ENCODE measurements at regions not wholly inside any gene's neighbourhood (a gene's known extent, or its start where the extent isn't known, plus 50 kb on each side); places are given as distances from the start of the nearest gene placed in this dataset.

GRCh38 chr20:2244993-2245392 is 50.8 kb upstream of the TGM3 start:
- in situ Hi-C loops (cut with MboI; ENCODE audit: low sequenced_read_pairs) = no loop called here
- no peaks in the 10 kb centered on the region for H3K9me3 ChIP-seq
- H3K36me3 ChIP-seq (replicated peaks) = no peaks in the 10 kb centered on the region
- H3K4me3 ChIP-seq = no peak overlapping the region
- DNase-seq (ENCODE audit: low spot score in 2 of 2) = no peak
- peaks cover 7% of the 10 kb centered on the region; the same call in 1 of the 2 replicates for H3K27me3 ChIP-seq (ENCODE audit: low read depth)
- H3K4me1 ChIP-seq = peaks cover 3% of the 10 kb centered on the region

GRCh38 chr20:2245637-2246036 is 50.2 kb upstream of the TGM3 start:
- in situ Hi-C loops (cut with MboI; ENCODE audit: low sequenced_read_pairs) = no loop called here
- Histone ChIP-seq H3K9me3 (no peaks in the 10 kb centered on the region), H3K27me3 (ENCODE audit: low read depth) (peaks cover 3% of the 10 kb centered on the region; the same call in 1 of the 2 replicates), H3K4me3 (no peak overlapping the region), H3K36me3 (replicated peaks) (no peaks in the 10 kb centered on the region), H3K4me1 (peaks cover 3% of the 10 kb centered on the region)
- DNase-seq (ENCODE audit: low spot score in 2 of 2) = no peak
